NT2/D1 (cell line): ENCODE measurements at regions not wholly inside any gene's neighbourhood (a gene's known extent, or its start where the extent isn't known, plus 50 kb on each side); places are given as distances from the start of the nearest gene placed in this dataset.

Experiments used
- YY1 ChIP-seq: IDR thresholded peaks from 2 replicates; pipeline ENCODE4 v1.6.1; 2011; ENCODE audit not compliant: insufficient read length, insufficient read depth
- ZNF274 ChIP-seq: IDR thresholded peaks from 2 replicates; pipeline ENCODE4 v1.6.1; 2011; ENCODE audit warnings: mild to moderate bottlenecking, low read depth, low read length

DNA sequence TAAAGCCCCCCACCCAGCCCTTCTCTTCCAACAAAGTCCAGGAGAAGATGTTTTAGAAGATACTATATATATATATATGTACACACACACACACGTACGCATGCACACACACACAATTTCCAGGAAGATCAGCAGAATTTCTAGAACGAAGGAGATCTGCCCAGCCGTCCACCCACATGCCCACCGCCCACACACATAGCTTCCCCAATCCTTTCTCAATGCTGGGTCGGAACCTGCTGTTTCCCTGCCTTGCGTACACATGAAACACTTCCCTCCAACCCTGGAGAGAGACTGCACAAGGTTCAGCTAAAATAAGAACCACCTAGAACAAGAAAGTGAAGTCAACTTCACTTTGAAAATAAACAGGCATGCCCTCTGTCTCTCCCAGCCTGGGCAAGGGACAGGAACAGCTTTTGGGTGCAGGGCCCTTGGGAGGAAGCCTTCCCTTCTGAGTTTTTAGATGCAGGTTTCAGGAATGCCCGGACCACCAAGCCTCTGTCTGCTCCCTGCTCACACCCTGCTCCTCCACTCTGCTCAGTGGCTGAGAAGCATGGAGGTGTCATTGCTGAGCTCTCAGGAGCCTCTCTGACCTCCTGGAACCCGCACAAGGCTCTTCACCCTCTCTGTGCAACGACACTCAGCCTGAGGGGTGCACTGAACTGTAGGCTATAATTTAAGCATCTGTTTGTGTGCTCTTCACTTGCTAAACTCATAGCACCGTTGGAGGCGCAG lies 149.4 kb downstream of the C5orf15 start:
- TF ChIP-seq ZNF274 (no peak), YY1 (no peak)
